Tibial nerve (tissue), 4 donors: ENCODE measurements at regions not wholly inside any gene's neighbourhood (a gene's known extent, or its start where the extent isn't known, plus 50 kb on each side); places are given as distances from the start of the nearest gene placed in this dataset.

Source experiments
- DNase-seq, 2 donors: peaks; one replicate each; pipeline ENCODE4 v3.0.0-alpha.2; 2019; ENCODE audit warnings: low spot score in 2 of 2
- H3K27ac ChIP-seq, 4 donors: fragments of 200-600 bp; sonication (generic) in 3 of 4; one replicate each; pipeline ENCODE4 v1.5.1; 2017 to 2019; ENCODE audit warnings: mild to moderate bottlenecking in 1 of 4
- H3K27me3 ChIP-seq, 2 donors: fragments of 200-600 bp; sonication (generic) in 1 of 2; one replicate each; pipeline versions ENCODE4 v1.5.1 to v1.6.0; 2017 to 2019
- H3K36me3 ChIP-seq, 3 donors: fragments of 200-600 bp; sonication (generic); one replicate each; pipeline ENCODE4 v1.5.1; 2018 to 2019
- H3K4me1 ChIP-seq, 4 donors: fragments of 200-600 bp; sonication (generic) in 3 of 4; one replicate each; pipeline ENCODE4 v1.5.1; 2017 to 2019
- H3K4me3 ChIP-seq, 4 donors: fragments of 200-600 bp; sonication (generic) in 3 of 4; one replicate each; pipeline ENCODE4 v1.5.1; 2017 to 2019; ENCODE audit warnings: mild to moderate bottlenecking in 1 of 4, moderate library complexity in 1 of 4
- H3K9me3 ChIP-seq, 4 donors: fragments of 200-600 bp; sonication (generic) in 3 of 4; one replicate each; pipeline ENCODE4 v1.5.1; 2017 to 2019
- EP300 ChIP-seq, 2 donors: sonication (generic); formaldehyde crosslinking; IDR thresholded peaks; one replicate each; pipeline ENCODE4 v1.6.1; 2017; ENCODE audit warnings: antibody characterized with exemption in 2 of 2, mild to moderate bottlenecking in 1 of 2
- POLR2A ChIP-seq, 2 donors: fragments of 450-650 bp; IDR thresholded peaks; one replicate each; pipeline ENCODE4 v1.6.1; 2017; ENCODE audit warnings: antibody characterized with exemption in 2 of 2, mild to moderate bottlenecking in 2 of 2, moderate library complexity in 2 of 2
- WGBS, 2 donors: methylation state at CpG; one replicate each; pipeline ENCODE4 v1.1.5; 2018; 5-methylcytosine and 5-hydroxymethylcytosine counted together
- TF ChIP-seq, protein P1 (sequence below), 5 experiments: fragments of 200-600 bp in 3 of 5; fragments of 450-650 bp in 2 of 5; sonication (generic) in 3 of 5; IDR thresholded peaks; one replicate each; pipeline ENCODE4 v1.5.1; 2016 to 2019; ENCODE audit warnings: antibody characterized with exemption in 5 of 5, mild to moderate bottlenecking in 3 of 5, moderate library complexity in 2 of 5

DNA sequence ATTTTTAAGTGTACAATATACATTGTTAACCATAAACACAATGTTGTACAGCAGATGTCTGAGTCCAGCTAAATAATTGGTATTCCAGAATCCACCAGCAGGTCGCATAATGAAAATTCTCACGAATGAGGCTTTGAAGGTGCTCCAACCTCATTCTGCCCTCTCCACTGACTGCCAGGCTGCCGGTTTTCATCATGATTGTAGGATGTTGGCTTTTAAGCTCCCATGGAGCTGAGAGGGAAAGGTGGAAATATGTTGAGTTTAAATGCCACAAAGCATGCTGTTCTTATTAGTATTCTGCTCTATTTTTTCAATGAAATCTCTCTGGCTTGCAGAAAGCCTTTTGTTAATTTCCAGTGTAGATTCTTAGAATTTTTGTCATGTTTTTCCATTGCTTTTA, 337.2 kb upstream of the DDI1 start:
- H3K36me3 ChIP-seq, result no peaks in the 10 kb centered on the region
- DNase-seq, result no peak
- H3K4me3 ChIP-seq, result no peak overlapping the region
- no peaks in the 10 kb centered on the region for H3K9me3 ChIP-seq
- WGBS, 2 donors, result 33 to 39% methylated on average over 3 of the region's 3 CpGs
- peaks cover 0 to 16% (median 5%) of the 10 kb centered on the region in 4 donors for H3K4me1 ChIP-seq
- TF ChIP-seq POLR2A (IDR thresholded peaks at IDR 0.05) (no peak), EP300 (IDR thresholded peaks at IDR 0.05) (no peak)
- TF ChIP-seq, protein P1, sequence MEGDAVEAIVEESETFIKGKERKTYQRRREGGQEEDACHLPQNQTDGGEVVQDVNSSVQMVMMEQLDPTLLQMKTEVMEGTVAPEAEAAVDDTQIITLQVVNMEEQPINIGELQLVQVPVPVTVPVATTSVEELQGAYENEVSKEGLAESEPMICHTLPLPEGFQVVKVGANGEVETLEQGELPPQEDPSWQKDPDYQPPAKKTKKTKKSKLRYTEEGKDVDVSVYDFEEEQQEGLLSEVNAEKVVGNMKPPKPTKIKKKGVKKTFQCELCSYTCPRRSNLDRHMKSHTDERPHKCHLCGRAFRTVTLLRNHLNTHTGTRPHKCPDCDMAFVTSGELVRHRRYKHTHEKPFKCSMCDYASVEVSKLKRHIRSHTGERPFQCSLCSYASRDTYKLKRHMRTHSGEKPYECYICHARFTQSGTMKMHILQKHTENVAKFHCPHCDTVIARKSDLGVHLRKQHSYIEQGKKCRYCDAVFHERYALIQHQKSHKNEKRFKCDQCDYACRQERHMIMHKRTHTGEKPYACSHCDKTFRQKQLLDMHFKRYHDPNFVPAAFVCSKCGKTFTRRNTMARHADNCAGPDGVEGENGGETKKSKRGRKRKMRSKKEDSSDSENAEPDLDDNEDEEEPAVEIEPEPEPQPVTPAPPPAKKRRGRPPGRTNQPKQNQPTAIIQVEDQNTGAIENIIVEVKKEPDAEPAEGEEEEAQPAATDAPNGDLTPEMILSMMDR (IDR thresholded peaks at IDR 0.05), result no peak
- H3K27me3 ChIP-seq, result no peaks in the 10 kb centered on the region
- H3K27ac ChIP-seq, result peak overlapping the region in 2 of 4 donors; percentile 66 to 76

DNA sequence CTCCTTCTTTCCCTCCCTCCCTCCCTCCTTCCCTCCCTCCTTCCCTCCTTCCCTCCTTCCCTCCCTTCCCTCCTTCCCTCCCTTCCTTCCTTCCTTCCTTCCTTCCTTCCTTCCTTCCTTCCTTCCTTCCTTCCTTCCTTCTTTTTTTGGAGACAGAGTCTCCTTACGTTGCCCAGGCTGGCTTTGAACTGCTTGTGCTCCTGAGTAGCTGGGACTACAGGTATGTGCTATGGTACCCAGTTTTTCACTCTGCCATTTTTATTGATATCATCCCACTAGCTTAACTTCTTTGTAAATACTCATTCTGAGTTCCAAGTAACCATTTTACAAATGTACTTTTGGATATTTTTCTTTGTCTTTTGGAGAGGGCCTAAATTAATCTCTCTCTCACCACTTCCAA, 336.8 kb upstream of the DDI1 start:
- WGBS, 2 donors, result 88 to 90% methylated on average over 1 of the region's 1 CpG
- peak overlapping the region in 3 of 4 donors; percentile 22 to 76 (median 66) for H3K27ac ChIP-seq

DNA sequence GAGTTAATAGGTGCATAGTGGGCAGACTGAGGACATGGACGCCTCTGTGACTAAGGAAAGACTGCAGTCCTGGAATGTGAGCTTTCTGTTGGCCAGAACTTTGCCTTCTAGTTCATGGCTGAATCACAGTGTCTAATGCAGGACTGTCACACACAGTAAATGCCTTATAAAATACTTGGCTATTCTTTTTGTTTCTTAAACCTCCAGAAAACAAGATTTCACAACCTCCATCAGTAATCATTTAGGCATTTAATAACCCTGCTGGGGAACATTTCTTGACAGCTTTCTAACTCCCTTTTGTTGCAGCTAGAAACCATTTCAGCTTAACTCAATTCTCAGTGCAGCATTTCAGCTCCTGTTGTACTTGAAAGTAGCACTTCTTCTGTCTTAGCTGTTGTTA, 335.8 kb upstream of the DDI1 start:
- WGBS, 2 donors, result 29 to 30% methylated on average over 1 of the region's 1 CpG
- TF ChIP-seq EP300 (IDR thresholded peaks at IDR 0.05), result peak in 1 of 2 donors; percentile 62
- TF ChIP-seq, protein P1 (IDR thresholded peaks at IDR 0.05), result no peak
- TF ChIP-seq POLR2A (IDR thresholded peaks at IDR 0.05), result no peak
- DNase-seq, result no peak
- H3K4me3 ChIP-seq, result no peak overlapping the region
- peak overlapping the region in 3 of 4 donors; percentile 42 to 80 (median 66) for H3K27ac ChIP-seq
- peaks cover 0 to 16% (median 5%) of the 10 kb centered on the region in 4 donors for H3K4me1 ChIP-seq
- no peaks in the 10 kb centered on the region for H3K9me3 ChIP-seq
- H3K27me3 ChIP-seq, result no peaks in the 10 kb centered on the region
- no peaks in the 10 kb centered on the region for H3K36me3 ChIP-seq

More for the DNA sequence above, 336.8 kb upstream of the DDI1 start:
- peaks cover 0 to 16% (median 5%) of the 10 kb centered on the region in 4 donors for H3K4me1 ChIP-seq
- no peak for DNase-seq
- no peaks in the 10 kb centered on the region for H3K36me3 ChIP-seq
- no peaks in the 10 kb centered on the region for H3K27me3 ChIP-seq
- no peaks in the 10 kb centered on the region for H3K9me3 ChIP-seq
- no peak overlapping the region for H3K4me3 ChIP-seq
- TF ChIP-seq POLR2A (IDR thresholded peaks at IDR 0.05), result no peak
- TF ChIP-seq, protein P1 (IDR thresholded peaks at IDR 0.05), result no peak
- TF ChIP-seq EP300 (IDR thresholded peaks at IDR 0.05), result no peak

DNA sequence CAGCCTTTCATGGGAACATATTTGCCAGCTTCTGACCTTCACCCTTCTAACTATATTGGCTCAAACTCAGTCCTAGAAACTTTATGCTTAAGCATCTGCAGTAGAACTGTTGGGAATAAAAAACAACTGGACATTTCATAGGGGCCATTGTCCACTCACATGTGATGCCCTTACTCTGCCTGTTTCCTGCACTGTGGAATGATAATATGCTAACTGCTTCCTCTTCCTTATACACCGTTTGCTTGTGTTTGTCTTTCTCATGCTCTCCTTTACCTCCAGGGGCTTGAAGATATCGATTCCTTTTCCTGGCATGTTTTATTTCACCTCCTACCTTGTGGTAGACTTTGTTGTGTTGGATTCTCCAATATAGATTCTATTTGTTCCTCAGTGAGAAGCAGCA, 333.0 kb upstream of the DDI1 start:
- Histone ChIP-seq H3K4me1 (peaks cover 0 to 16% (median 5%) of the 10 kb centered on the region in 4 donors), H3K27me3 (no peaks in the 10 kb centered on the region), H3K9me3 (no peaks in the 10 kb centered on the region), H3K4me3 (no peak overlapping the region), H3K27ac (peak overlapping the region in 2 of 4 donors; percentile 66 to 80), H3K36me3 (no peaks in the 10 kb centered on the region)
- DNase-seq, result no peak
- no peak for TF ChIP-seq POLR2A (IDR thresholded peaks at IDR 0.05)
- no peak for TF ChIP-seq EP300 (IDR thresholded peaks at IDR 0.05)
- TF ChIP-seq, protein P1 (IDR thresholded peaks at IDR 0.05), result no peak
- WGBS, 2 donors, result 48 to 49% methylated on average over 2 of the region's 2 CpGs

DNA sequence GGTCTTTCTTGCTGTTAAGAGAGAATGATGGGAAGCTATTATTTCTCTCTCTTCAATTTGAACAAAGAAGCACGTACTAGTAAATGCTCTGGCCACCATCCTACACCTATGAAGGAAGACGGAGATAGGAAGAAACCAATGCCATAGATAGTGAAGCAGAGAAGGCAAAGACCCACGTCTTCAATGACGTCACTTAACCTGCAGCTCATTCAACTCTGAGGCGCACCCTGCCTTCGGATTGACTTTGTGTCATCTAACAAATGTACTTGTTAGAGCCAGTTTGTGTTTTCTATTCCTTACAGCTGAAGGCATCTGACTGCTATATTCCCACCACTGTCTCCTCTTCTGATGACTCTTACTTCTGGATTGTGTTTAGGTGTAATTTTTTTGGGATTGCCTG, 332.5 kb upstream of the DDI1 start:
- H3K9me3 ChIP-seq, result no peaks in the 10 kb centered on the region
- peak overlapping the region in 1 of 4 donors; percentile 80 for H3K27ac ChIP-seq
- no peak for DNase-seq
- no peaks in the 10 kb centered on the region for H3K27me3 ChIP-seq
- TF ChIP-seq, protein P1 (IDR thresholded peaks at IDR 0.05), result no peak
- no peak for TF ChIP-seq EP300 (IDR thresholded peaks at IDR 0.05)
- TF ChIP-seq POLR2A (IDR thresholded peaks at IDR 0.05), result no peak
- peaks cover 0 to 16% (median 5%) of the 10 kb centered on the region in 4 donors for H3K4me1 ChIP-seq
- H3K4me3 ChIP-seq, result no peak overlapping the region
- H3K36me3 ChIP-seq, result no peaks in the 10 kb centered on the region
- 88% methylated on average over 6 of the region's 6 CpGs for WGBS, 2 donors
